ENCODE measurements at regions not wholly inside any gene's neighbourhood (a gene's known extent, or its start where the extent isn't known, plus 50 kb on each side); places are given as distances from the start of the nearest gene placed in this dataset.

GRCh38 chr2:223532161-223532560 is 70.0 kb downstream of the SCG2 start:
- H3K36me3 ChIP-seq (ENCODE audit: control insufficient read depth, insufficient read depth, low read length) = no peaks in the 10 kb centered on the region
- DNase-seq (ENCODE audit: extremely low read depth, insufficient read length) = no peak
- H3K4me3 ChIP-seq (replicated peaks; ENCODE audit: low read depth, low read length) = no peak overlapping the region
- no peaks in the 10 kb centered on the region; the same call in 1 of the 2 replicates for H3K27me3 ChIP-seq (replicated peaks; ENCODE audit: control insufficient read depth, insufficient read depth, low read length)
- TF ChIP-seq, protein P1, sequence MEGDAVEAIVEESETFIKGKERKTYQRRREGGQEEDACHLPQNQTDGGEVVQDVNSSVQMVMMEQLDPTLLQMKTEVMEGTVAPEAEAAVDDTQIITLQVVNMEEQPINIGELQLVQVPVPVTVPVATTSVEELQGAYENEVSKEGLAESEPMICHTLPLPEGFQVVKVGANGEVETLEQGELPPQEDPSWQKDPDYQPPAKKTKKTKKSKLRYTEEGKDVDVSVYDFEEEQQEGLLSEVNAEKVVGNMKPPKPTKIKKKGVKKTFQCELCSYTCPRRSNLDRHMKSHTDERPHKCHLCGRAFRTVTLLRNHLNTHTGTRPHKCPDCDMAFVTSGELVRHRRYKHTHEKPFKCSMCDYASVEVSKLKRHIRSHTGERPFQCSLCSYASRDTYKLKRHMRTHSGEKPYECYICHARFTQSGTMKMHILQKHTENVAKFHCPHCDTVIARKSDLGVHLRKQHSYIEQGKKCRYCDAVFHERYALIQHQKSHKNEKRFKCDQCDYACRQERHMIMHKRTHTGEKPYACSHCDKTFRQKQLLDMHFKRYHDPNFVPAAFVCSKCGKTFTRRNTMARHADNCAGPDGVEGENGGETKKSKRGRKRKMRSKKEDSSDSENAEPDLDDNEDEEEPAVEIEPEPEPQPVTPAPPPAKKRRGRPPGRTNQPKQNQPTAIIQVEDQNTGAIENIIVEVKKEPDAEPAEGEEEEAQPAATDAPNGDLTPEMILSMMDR (IDR thresholded peaks at IDR 0.05; ENCODE audit: insufficient read depth, low read length, poor library complexity, severe bottlenecking) = no peak

DNA sequence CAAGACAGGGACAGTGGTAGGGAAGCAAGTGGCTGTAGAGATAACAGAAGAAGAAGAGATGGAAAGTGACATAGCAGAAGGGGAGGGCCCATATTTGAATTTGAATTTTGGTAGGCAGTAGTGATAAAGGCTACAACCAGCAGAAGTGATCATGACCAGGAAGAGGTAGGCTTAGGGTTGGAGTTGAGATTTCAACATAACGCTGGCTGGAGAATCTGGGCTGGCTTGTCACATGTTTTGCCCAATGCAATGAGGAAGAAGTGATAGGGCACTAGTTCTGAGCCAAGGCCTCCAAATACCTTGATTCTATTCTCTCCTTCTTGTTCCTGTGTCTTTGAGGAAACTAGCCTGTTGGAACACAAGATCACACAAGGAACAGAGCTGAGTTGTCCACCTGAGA is 69.4 kb downstream of the SCG2 start:
- no peaks in the 10 kb centered on the region for H3K36me3 ChIP-seq (ENCODE audit: control insufficient read depth, insufficient read depth, low read length)
- H3K27me3 ChIP-seq (replicated peaks; ENCODE audit: control insufficient read depth, insufficient read depth, low read length) = no peaks in the 10 kb centered on the region; the same call in 1 of the 2 replicates
- H3K4me3 ChIP-seq (replicated peaks; ENCODE audit: low read depth, low read length) = no peak overlapping the region
- DNase-seq (ENCODE audit: extremely low read depth, insufficient read length) = no peak
- TF ChIP-seq, protein P1 (IDR thresholded peaks at IDR 0.05; ENCODE audit: insufficient read depth, low read length, poor library complexity, severe bottlenecking) = no peak

DNA sequence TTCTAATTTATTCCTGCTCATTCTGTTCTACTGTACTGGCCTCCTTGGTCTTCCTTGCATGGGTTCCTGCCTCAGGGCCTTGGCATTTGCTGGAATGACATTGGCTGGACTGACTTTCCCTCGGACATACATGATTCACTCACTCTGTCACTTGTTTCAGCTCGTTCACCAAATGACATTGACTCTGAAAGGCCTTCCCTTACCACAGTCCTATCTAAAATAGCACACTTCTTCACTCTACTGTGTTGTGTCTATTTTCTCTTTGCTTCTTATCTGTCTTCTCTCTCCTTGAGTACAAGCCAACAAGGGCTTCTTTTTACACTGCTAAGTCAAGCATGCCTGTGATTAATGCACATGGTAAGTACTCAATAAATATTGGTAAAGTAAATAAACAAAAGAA is 65.6 kb downstream of the SCG2 start:
- H3K4me3 ChIP-seq (replicated peaks; ENCODE audit: low read depth, low read length) = no peak overlapping the region
- DNase-seq (ENCODE audit: extremely low read depth, insufficient read length) = no peak
- H3K36me3 ChIP-seq (ENCODE audit: control insufficient read depth, insufficient read depth, low read length) = no peaks in the 10 kb centered on the region
- TF ChIP-seq, protein P1 (IDR thresholded peaks at IDR 0.05; ENCODE audit: insufficient read depth, low read length, poor library complexity, severe bottlenecking) = no peak
- H3K27me3 ChIP-seq (replicated peaks; ENCODE audit: control insufficient read depth, insufficient read depth, low read length) = no peaks in the 10 kb centered on the region; the same call in 1 of the 2 replicates

DNA sequence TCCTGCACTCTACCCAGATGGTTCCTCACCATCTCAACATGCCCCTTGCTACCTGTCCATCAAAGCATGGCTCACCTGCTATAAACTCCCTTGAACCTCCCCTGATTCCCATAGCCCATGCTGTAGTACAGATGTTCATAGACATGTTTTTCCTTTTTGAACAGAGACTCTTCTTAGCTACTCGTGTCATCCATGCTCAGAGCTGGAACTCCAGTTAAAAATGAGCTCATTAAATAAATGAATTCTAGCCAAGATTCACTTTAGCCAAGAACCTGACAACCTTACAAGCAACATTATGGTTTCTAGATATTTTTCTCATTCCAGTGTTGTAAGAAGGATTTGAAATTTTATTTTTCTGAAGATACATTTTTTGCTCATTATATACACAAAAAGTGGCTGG is 65.0 kb downstream of the SCG2 start:
- H3K36me3 ChIP-seq (ENCODE audit: control insufficient read depth, insufficient read depth, low read length) = no peaks in the 10 kb centered on the region
- TF ChIP-seq, protein P1 (IDR thresholded peaks at IDR 0.05; ENCODE audit: insufficient read depth, low read length, poor library complexity, severe bottlenecking) = no peak
- no peak for DNase-seq (ENCODE audit: extremely low read depth, insufficient read length)
- no peak overlapping the region for H3K4me3 ChIP-seq (replicated peaks; ENCODE audit: low read depth, low read length)
- no peaks in the 10 kb centered on the region; the same call in 1 of the 2 replicates for H3K27me3 ChIP-seq (replicated peaks; ENCODE audit: control insufficient read depth, insufficient read depth, low read length)

DNA sequence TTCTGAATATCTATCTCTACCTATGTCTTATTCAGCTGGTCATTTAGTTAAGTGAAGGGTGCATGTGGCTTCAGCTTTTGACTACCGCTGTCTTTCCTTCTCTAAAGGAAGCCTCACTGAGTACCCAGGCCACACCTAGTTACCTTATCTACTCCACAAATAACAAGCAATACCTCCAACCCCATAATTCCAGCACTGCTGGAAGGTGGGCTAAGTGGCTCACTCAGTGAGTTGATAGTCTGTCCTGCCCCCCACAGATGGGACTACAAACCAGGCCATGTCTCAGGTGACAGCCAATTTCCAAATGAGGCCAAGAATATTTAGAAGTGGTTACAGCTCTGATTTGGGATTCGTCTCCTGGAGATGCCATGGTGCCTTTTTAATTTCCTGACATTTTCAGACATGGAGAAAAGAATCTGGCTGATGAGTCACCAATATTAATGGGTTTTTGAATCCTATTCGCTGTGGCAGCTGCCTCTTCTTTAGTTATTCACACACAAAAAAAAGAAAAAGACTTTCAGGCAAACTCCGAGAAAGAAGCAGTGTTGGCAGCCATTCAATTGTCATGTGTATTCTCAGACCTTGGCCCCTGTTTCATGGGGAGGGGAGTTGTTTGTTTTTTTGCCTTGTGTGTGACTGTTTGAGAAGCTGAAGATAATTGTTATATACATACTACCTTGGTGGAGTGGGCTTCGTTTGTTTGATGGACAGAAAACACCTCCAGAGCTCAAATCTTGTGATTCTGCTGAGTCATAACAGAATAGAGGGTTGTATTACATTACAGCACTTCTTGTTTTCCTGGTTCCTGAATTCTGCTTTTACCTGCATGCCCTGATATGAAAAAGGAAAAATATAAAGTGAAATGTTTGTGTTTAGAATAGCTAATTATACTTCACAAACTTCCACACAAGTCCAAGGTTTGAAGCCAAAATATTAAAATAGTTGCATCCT is 64.2 kb downstream of the SCG2 start:
- Histone ChIP-seq H3K36me3 (ENCODE audit: control insufficient read depth, insufficient read depth, low read length) (no peaks in the 10 kb centered on the region), H3K27me3 (replicated peaks; ENCODE audit: control insufficient read depth, insufficient read depth, low read length) (no peaks in the 10 kb centered on the region; the same call in none of the 2 replicates), H3K4me3 (replicated peaks; ENCODE audit: low read depth, low read length) (no peak overlapping the region)
- DNase-seq (ENCODE audit: extremely low read depth, insufficient read length) = no peak
- TF ChIP-seq, protein P1 (IDR thresholded peaks at IDR 0.05; ENCODE audit: insufficient read depth, low read length, poor library complexity, severe bottlenecking) = no peak

Data from GM06990 (cell line).